Effector memory CD4-positive, alpha-beta T cell (primary cell): ENCODE measurements at regions not wholly inside any gene's neighbourhood (a gene's known extent, or its start where the extent isn't known, plus 50 kb on each side); places are given as distances from the start of the nearest gene placed in this dataset.

Experiments used
- DNase-seq, 3 donors: peaks; one replicate each; pipeline ENCODE4 v3.0.0-alpha.2; 2020
- H3K27ac ChIP-seq: 2 replicates; pipeline ENCODE4 v1.7.0; 2013; ENCODE audit warnings: mild to moderate bottlenecking, low read length, moderate library complexity; ENCODE audit not compliant: insufficient read depth, poor library complexity, severe bottlenecking
- H3K27me3 ChIP-seq: replicated peaks from 2 replicates; pipeline ENCODE4 v1.7.0; 2013; ENCODE audit warnings: mild to moderate bottlenecking, low read length; ENCODE audit not compliant: insufficient read depth, control insufficient read depth, poor library complexity, severe bottlenecking
- H3K36me3 ChIP-seq: 2 replicates; pipeline ENCODE4 v1.7.0; 2013; ENCODE audit warnings: mild to moderate bottlenecking, low read length, moderate library complexity; ENCODE audit not compliant: control insufficient read depth, insufficient read depth
- H3K4me1 ChIP-seq: 2 replicates; pipeline ENCODE4 v1.7.0; 2013; ENCODE audit warnings: low read length, mild to moderate bottlenecking; ENCODE audit not compliant: control insufficient read depth, insufficient read depth, poor library complexity, severe bottlenecking
- H3K4me3 ChIP-seq: 2 replicates; pipeline ENCODE4 v1.7.0; 2013; ENCODE audit warnings: low read length, low read depth, mild to moderate bottlenecking; ENCODE audit not compliant: insufficient read depth, poor library complexity, severe bottlenecking
- H3K9me3 ChIP-seq: 2 replicates; pipeline ENCODE4 v1.7.0; 2013; ENCODE audit warnings: mild to moderate bottlenecking, low read length, moderate library complexity; ENCODE audit not compliant: control insufficient read depth

- Histone ChIP-seq H3K27ac (no peak overlapping the region), H3K36me3 (no peaks in the 10 kb centered on the region), H3K4me3 (no peak overlapping the region), H3K4me1 (no peaks in the 10 kb centered on the region), H3K27me3 (no peaks in the 10 kb centered on the region), H3K9me3 (no peaks in the 10 kb centered on the region)
- DNase-seq, result no peak
Observed at GRCh38 chr5:128591598-128592455, 53.8 kb upstream of the FBN2 start.

GRCh38 chr5:128596071-128596470, 58.0 kb upstream of the FBN2 start:
- no peaks in the 10 kb centered on the region for H3K4me1 ChIP-seq
- no peaks in the 10 kb centered on the region for H3K9me3 ChIP-seq
- H3K27me3 ChIP-seq, result no peaks in the 10 kb centered on the region
- no peak overlapping the region for H3K27ac ChIP-seq
- no peak overlapping the region for H3K4me3 ChIP-seq
- DNase-seq, result no peak
- H3K36me3 ChIP-seq, result no peaks in the 10 kb centered on the region

GRCh38 chr5:128597156-128597555, 59.1 kb upstream of the FBN2 start:
- Histone ChIP-seq H3K9me3 (no peaks in the 10 kb centered on the region), H3K36me3 (no peaks in the 10 kb centered on the region), H3K27ac (no peak overlapping the region), H3K4me3 (no peak overlapping the region), H3K4me1 (no peaks in the 10 kb centered on the region), H3K27me3 (no peaks in the 10 kb centered on the region)
- no peak for DNase-seq

- no peak overlapping the region for H3K4me3 ChIP-seq
- no peaks in the 10 kb centered on the region for H3K27me3 ChIP-seq
- no peak overlapping the region for H3K27ac ChIP-seq
- no peaks in the 10 kb centered on the region for H3K4me1 ChIP-seq
- DNase-seq, result no peak
- H3K9me3 ChIP-seq, result no peaks in the 10 kb centered on the region
- H3K36me3 ChIP-seq, result no peaks in the 10 kb centered on the region
Observed at GRCh38 chr5:128613128-128613527, 75.1 kb upstream of the FBN2 start.

- no peak overlapping the region for H3K27ac ChIP-seq
- no peak overlapping the region for H3K4me3 ChIP-seq
- H3K36me3 ChIP-seq, result no peaks in the 10 kb centered on the region
- H3K27me3 ChIP-seq, result no peaks in the 10 kb centered on the region
- no peaks in the 10 kb centered on the region for H3K4me1 ChIP-seq
- no peaks in the 10 kb centered on the region for H3K9me3 ChIP-seq
- DNase-seq, result no peak
Observed at GRCh38 chr5:128613766-128614165, 75.7 kb upstream of the FBN2 start.

GRCh38 chr5:128615578-128615977, 77.5 kb upstream of the FBN2 start:
- no peak for DNase-seq
- no peaks in the 10 kb centered on the region for H3K9me3 ChIP-seq
- H3K27ac ChIP-seq, result no peak overlapping the region
- no peaks in the 10 kb centered on the region for H3K4me1 ChIP-seq
- H3K36me3 ChIP-seq, result no peaks in the 10 kb centered on the region
- no peaks in the 10 kb centered on the region for H3K27me3 ChIP-seq
- H3K4me3 ChIP-seq, result no peak overlapping the region

GRCh38 chr5:128626536-128627090, 88.6 kb upstream of the FBN2 start:
- no peak overlapping the region for H3K4me3 ChIP-seq
- H3K9me3 ChIP-seq, result no peaks in the 10 kb centered on the region
- DNase-seq, result no peak
- H3K27ac ChIP-seq, result no peak overlapping the region
- no peaks in the 10 kb centered on the region for H3K36me3 ChIP-seq
- H3K27me3 ChIP-seq, result no peaks in the 10 kb centered on the region
- H3K4me1 ChIP-seq, result no peaks in the 10 kb centered on the region

- no peaks in the 10 kb centered on the region for H3K4me1 ChIP-seq
- H3K9me3 ChIP-seq, result no peaks in the 10 kb centered on the region
- no peak for DNase-seq
- H3K4me3 ChIP-seq, result no peak overlapping the region
- H3K36me3 ChIP-seq, result no peaks in the 10 kb centered on the region
- H3K27ac ChIP-seq, result no peak overlapping the region
- no peaks in the 10 kb centered on the region for H3K27me3 ChIP-seq
Observed at GRCh38 chr5:128627939-128628338, 89.9 kb upstream of the FBN2 start.

- Histone ChIP-seq H3K4me3 (no peak overlapping the region), H3K27ac (no peak overlapping the region), H3K9me3 (no peaks in the 10 kb centered on the region), H3K36me3 (no peaks in the 10 kb centered on the region), H3K4me1 (no peaks in the 10 kb centered on the region), H3K27me3 (no peaks in the 10 kb centered on the region)
- DNase-seq, result no peak
Observed at GRCh38 chr5:128629157-128629556, 91.1 kb upstream of the FBN2 start.

GRCh38 chr5:128630121-128630520, 92.1 kb upstream of the FBN2 start:
- Histone ChIP-seq H3K4me1 (no peaks in the 10 kb centered on the region), H3K9me3 (no peaks in the 10 kb centered on the region), H3K27me3 (no peaks in the 10 kb centered on the region), H3K4me3 (no peak overlapping the region), H3K27ac (no peak overlapping the region), H3K36me3 (no peaks in the 10 kb centered on the region)
- no peak for DNase-seq
